OCI-LY1 (cell line): ENCODE measurements at regions not wholly inside any gene's neighbourhood (a gene's known extent, or its start where the extent isn't known, plus 50 kb on each side); places are given as distances from the start of the nearest gene placed in this dataset.

ENCODE experiments used
- CTCF ChIP-seq: fragments of 200-600 bp; sonication (generic), shearing (Covaris generic); IDR thresholded peaks from 2 replicates; pipeline ENCODE4 v1.5.1; 2017; ENCODE audit warnings: mild to moderate bottlenecking, antibody characterized with exemption, low read length, moderate library complexity, mixed read lengths
- EZH2 ChIP-seq: fragments of 200-600 bp; sonication (generic), shearing (Covaris generic); IDR thresholded peaks from 2 replicates; pipeline ENCODE4 v1.8.0; 2017; ENCODE audit warnings: borderline replicate concordance, mixed run types, mild to moderate bottlenecking, antibody characterized with exemption, low read length, moderate library complexity, mixed read lengths

DNA sequence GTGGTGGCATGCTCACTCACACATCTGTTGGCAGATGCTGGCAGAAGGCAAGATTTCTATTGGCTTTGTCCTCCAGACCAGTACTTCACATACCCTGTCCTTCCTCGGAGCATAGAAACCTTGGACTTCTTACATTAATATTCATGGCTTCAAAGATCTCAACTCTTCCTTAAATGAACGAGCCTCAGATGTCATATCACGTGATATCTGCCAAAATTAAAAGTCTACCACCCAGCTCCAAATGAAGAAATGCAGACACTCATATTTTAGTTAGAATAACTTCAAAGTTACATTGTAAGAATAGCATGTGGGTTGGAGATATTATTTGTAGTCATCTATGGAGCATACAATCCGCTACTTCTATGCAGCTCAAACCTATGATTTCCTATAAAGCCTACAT is 1994.9 kb downstream of the NCAM2 start:
- no peak for TF ChIP-seq EZH2
- no peak for TF ChIP-seq CTCF
